ENCODE measurements at regions not wholly inside any gene's neighbourhood (a gene's known extent, or its start where the extent isn't known, plus 50 kb on each side); places are given as distances from the start of the nearest gene placed in this dataset.

DNA sequence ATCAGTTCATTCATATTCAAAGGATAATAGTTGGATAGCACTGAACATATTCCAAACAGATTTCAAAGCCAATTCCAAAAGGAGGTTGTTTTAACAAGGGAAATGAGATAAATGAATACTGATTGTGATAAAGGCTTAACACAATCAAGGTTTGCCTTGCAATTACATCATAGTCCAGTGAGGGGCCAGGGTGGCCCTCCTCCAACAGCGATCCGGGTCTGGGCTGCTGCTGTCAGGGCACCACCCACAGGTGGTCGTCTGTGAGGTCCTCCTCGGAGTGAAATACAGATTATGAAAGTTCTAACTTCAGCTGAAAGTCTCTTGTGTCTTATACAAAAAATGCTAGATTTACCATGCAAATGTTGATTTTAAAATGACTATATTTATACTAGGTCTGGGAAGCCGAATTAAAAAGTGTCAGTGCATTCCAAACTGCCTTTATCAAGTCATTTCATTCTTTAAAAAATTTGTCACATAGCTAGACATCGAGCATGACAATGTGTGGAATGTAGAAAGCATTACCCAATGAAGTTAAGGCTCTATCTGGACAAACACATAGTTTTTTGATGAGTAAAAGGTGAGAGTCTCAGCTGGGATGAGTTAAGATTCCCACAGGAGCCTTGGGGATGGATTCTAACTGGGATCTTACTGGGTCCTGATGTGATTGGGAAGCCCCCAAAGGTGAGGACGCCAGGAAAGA is 65.9 kb upstream of the SLC22A23 start:
- Mint-ChIP-seq H3K27ac (no peak overlapping the region), H3K4me1 (ENCODE audit: low read depth) (no peaks in the 10 kb centered on the region), H3K36me3 (ENCODE audit: low read depth) (no peaks in the 10 kb centered on the region), H3K4me3 (no peak overlapping the region), H3K9me3 (no peaks in the 10 kb centered on the region), H3K27me3 (peaks cover 4% of the 10 kb centered on the region)
- ChIA-PET POLR2A (no interaction called here), CTCF (no interaction called here)
- ATAC-seq (no peak), DNase-seq (no peak)
- intact Hi-C loops (cut with micrococcal nuclease), result no loop called here
- TF ChIP-seq, protein P1, sequence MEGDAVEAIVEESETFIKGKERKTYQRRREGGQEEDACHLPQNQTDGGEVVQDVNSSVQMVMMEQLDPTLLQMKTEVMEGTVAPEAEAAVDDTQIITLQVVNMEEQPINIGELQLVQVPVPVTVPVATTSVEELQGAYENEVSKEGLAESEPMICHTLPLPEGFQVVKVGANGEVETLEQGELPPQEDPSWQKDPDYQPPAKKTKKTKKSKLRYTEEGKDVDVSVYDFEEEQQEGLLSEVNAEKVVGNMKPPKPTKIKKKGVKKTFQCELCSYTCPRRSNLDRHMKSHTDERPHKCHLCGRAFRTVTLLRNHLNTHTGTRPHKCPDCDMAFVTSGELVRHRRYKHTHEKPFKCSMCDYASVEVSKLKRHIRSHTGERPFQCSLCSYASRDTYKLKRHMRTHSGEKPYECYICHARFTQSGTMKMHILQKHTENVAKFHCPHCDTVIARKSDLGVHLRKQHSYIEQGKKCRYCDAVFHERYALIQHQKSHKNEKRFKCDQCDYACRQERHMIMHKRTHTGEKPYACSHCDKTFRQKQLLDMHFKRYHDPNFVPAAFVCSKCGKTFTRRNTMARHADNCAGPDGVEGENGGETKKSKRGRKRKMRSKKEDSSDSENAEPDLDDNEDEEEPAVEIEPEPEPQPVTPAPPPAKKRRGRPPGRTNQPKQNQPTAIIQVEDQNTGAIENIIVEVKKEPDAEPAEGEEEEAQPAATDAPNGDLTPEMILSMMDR (IDR thresholded peaks at IDR 0.05), result no peak

DNA sequence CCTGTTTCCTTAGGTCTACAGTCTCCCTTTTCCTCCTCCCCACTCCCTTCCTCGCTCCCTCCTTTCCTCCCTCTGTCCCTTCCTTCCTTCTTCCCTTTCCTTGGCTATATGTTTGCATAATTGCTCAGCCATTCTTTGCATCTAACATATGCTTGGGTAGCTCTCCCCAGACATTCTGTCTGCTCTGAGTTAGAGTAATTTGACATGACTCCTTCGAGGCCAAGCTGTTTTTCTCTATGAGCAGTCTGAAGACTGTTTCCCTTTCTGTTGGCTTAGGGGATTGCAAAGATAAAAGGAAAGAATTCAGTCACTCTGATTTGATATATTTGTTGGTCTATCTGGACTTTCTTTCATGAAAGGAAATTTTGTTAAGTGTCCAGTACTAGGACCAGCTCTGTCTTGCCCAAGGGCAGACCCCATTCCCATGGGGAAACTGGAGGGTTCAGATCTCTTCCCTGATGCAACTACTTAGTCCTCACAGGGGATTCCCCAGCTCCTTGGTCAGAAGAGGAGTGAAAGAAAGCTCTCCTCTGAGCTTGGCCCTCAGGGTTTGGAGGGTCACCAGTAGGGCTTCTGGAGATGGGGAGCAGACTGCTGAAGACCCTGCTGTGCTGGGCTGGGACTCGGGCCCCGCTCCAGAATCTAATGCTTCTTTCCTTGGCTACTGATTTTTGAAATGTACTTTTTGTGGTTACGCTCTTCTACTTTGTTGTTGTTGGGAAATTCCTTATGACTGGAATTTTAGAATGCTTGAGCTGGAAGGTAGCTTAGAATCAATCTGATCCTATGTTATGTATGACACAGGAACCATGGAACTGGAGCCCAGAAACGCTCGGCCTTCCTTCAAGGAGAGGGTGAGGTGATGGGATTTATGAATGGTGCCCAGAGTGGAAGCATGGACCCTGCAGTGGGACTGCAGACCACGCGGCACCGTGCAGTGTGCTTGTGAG is 63.7 kb upstream of the SLC22A23 start:
- intact Hi-C loops (cut with micrococcal nuclease), result no loop called here
- Mint-ChIP-seq H3K36me3 (ENCODE audit: low read depth) (no peaks in the 10 kb centered on the region), H3K4me3 (no peak overlapping the region), H3K4me1 (ENCODE audit: low read depth) (no peaks in the 10 kb centered on the region), H3K27me3 (peaks cover 4% of the 10 kb centered on the region), H3K27ac (no peak overlapping the region), H3K9me3 (no peaks in the 10 kb centered on the region)
- ChIA-PET CTCF (no interaction called here), POLR2A (no interaction called here)
- DNase-seq, result no peak
- no peak for ATAC-seq
- TF ChIP-seq, protein P1 (IDR thresholded peaks at IDR 0.05), result no peak

- Mint-ChIP-seq H3K27ac (no peak overlapping the region), H3K9me3 (no peaks in the 10 kb centered on the region), H3K27me3 (peaks cover 4% of the 10 kb centered on the region), H3K4me1 (ENCODE audit: low read depth) (no peaks in the 10 kb centered on the region), H3K36me3 (ENCODE audit: low read depth) (no peaks in the 10 kb centered on the region), H3K4me3 (no peak overlapping the region)
- no peak for ATAC-seq
- intact Hi-C loops (cut with micrococcal nuclease), result no loop called here
- POLR2A ChIA-PET, result no interaction called here
- CTCF ChIA-PET, result interaction anchor here (0.8 kb wide), 1 partner anchor 239 kb away, joined by 3 read pairs; no protein-coding TSS in a partner anchor
- DNase-seq, result no peak
- TF ChIP-seq, protein P1 (IDR thresholded peaks at IDR 0.05), result no peak
Observed at GRCh38 chr6:3518356-3519190, 61.7 kb upstream of the SLC22A23 start.

- ChIA-PET CTCF (no interaction called here), POLR2A (no interaction called here)
- ATAC-seq (no peak), DNase-seq (no peak)
- H3K4me1 Mint-ChIP-seq (ENCODE audit: low read depth), result no peaks in the 10 kb centered on the region
- intact Hi-C loops (cut with micrococcal nuclease), result no loop called here
- H3K36me3 Mint-ChIP-seq (ENCODE audit: low read depth), result no peaks in the 10 kb centered on the region
- no peak overlapping the region for H3K4me3 Mint-ChIP-seq
- TF ChIP-seq, protein P1 (IDR thresholded peaks at IDR 0.05), result no peak
- no peaks in the 10 kb centered on the region for H3K9me3 Mint-ChIP-seq
- H3K27me3 Mint-ChIP-seq, result peaks cover 9% of the 10 kb centered on the region
- no peak overlapping the region for H3K27ac Mint-ChIP-seq
Observed at GRCh38 chr6:3517350-3517749, 60.5 kb upstream of the SLC22A23 start.

Measured in activated CD8-positive, alpha-beta T cell treated with anti-CD3 and anti-CD28 coated beads for 36 hours (primary cell).